H9 (cell line): ENCODE measurements at regions not wholly inside any gene's neighbourhood (a gene's known extent, or its start where the extent isn't known, plus 50 kb on each side); places are given as distances from the start of the nearest gene placed in this dataset.

Source experiments
- DNase-seq: peaks from one replicate; pipeline ENCODE4 v3.0.0-alpha.2; 2017
- H2AFZ ChIP-seq: one replicate; pipeline ENCODE4 v1.6.1; 2013; ENCODE audit warnings: mild to moderate bottlenecking, low read length, control low read depth, moderate library complexity
- H2AK5ac ChIP-seq: 2 replicates; pipeline ENCODE4 v1.6.1; 2013; ENCODE audit warnings: low read length, control low read depth, mixed read lengths; ENCODE audit not compliant: insufficient read length
- H2BK120ac ChIP-seq: one replicate; pipeline ENCODE4 v1.6.1; 2013; ENCODE audit warnings: low read depth, mild to moderate bottlenecking, low read length, control low read depth, inconsistent platforms; ENCODE audit not compliant: poor library complexity, severe bottlenecking
- H2BK12ac ChIP-seq: 2 replicates; pipeline ENCODE4 v1.6.1; 2013; ENCODE audit warnings: low read length, control low read depth, mixed read lengths, low read depth; ENCODE audit not compliant: insufficient read length
- H2BK15ac ChIP-seq: 2 replicates; pipeline ENCODE4 v1.6.1; 2013; ENCODE audit warnings: low read depth, low read length, control low read depth
- H2BK20ac ChIP-seq: one replicate; pipeline ENCODE4 v1.6.1; 2013; ENCODE audit warnings: low read depth, mild to moderate bottlenecking, low read length, control low read depth, inconsistent platforms; ENCODE audit not compliant: poor library complexity, severe bottlenecking
- H2BK5ac ChIP-seq: 2 replicates; pipeline ENCODE4 v1.6.1; 2013; ENCODE audit warnings: low read length, control low read depth, mixed read lengths; ENCODE audit not compliant: insufficient read length
- H3K14ac ChIP-seq: 2 replicates; pipeline ENCODE4 v1.6.1; 2013; ENCODE audit warnings: low read length, control low read depth; ENCODE audit not compliant: insufficient read depth
- H3K18ac ChIP-seq: 2 replicates; pipeline ENCODE4 v1.6.1; 2013; ENCODE audit warnings: low read depth, mild to moderate bottlenecking, mixed read lengths, low read length, control low read depth; ENCODE audit not compliant: insufficient read length
- H3K23ac ChIP-seq: 2 replicates; pipeline ENCODE4 v1.6.1; 2013; ENCODE audit warnings: low read length, control low read depth, mixed read lengths, low read depth; ENCODE audit not compliant: insufficient read length
- H3K23me2 ChIP-seq: 2 replicates; pipeline ENCODE4 v1.6.1; 2013; ENCODE audit warnings: low read depth, mild to moderate bottlenecking, mixed read lengths, low read length, control low read depth; ENCODE audit not compliant: insufficient read length, poor library complexity, severe bottlenecking
- H3K27ac ChIP-seq: 2 replicates; pipeline ENCODE4 v1.5.1; 2013; ENCODE audit warnings: low read length, control low read depth, mixed read lengths, low read depth; ENCODE audit not compliant: insufficient read length
- H3K27me3 ChIP-seq: 2 replicates; pipeline ENCODE4 v1.6.1; 2013; ENCODE audit warnings: low read length, control low read depth, inconsistent platforms; ENCODE audit not compliant: insufficient read depth
- H3K4ac ChIP-seq: 2 replicates; pipeline ENCODE4 v1.6.1; 2013; ENCODE audit warnings: low read depth, mild to moderate bottlenecking, control low read depth, inconsistent platforms, low read length, moderate library complexity
- H3K4me1 ChIP-seq: 2 replicates; pipeline ENCODE4 v1.6.1; 2013; ENCODE audit warnings: low read length, control low read depth, inconsistent platforms; ENCODE audit not compliant: insufficient read depth
- H3K4me2 ChIP-seq: 2 replicates; pipeline ENCODE4 v1.6.1; 2013; ENCODE audit warnings: low read length, control low read depth, mixed read lengths; ENCODE audit not compliant: insufficient read length, insufficient read depth
- H3K56ac ChIP-seq: 2 replicates; pipeline ENCODE4 v1.6.1; 2013; ENCODE audit warnings: low read depth, mild to moderate bottlenecking, mixed read lengths, low read length, control low read depth; ENCODE audit not compliant: insufficient read length
- H3K79me1 ChIP-seq: 2 replicates; pipeline ENCODE4 v1.6.1; 2013; ENCODE audit warnings: low read depth, mild to moderate bottlenecking, moderate library complexity, low read length, control low read depth, inconsistent platforms; ENCODE audit not compliant: insufficient read depth, poor library complexity, severe bottlenecking
- H3K79me2 ChIP-seq: 2 replicates; pipeline ENCODE4 v1.6.1; 2013; ENCODE audit warnings: low read length, control low read depth, inconsistent platforms; ENCODE audit not compliant: insufficient read depth
- H3K9ac ChIP-seq: 2 replicates; pipeline ENCODE4 v1.6.1; 2013; ENCODE audit warnings: low read length, control low read depth, mixed read lengths; ENCODE audit not compliant: insufficient read length; ENCODE audit errors: extremely low read depth
- H3K9me3 ChIP-seq: one replicate; pipeline ENCODE4 v1.6.1; 2013; ENCODE audit warnings: low read depth, low read length, inconsistent platforms; ENCODE audit not compliant: control insufficient read depth
- H3T11ph ChIP-seq: one replicate; pipeline ENCODE4 v1.6.1; 2013; ENCODE audit warnings: mild to moderate bottlenecking, low read length, control low read depth, inconsistent platforms
- H4K20me1 ChIP-seq: one replicate; pipeline ENCODE4 v1.6.1; 2013; ENCODE audit not compliant: control insufficient read depth, insufficient read length, insufficient read depth
- H4K5ac ChIP-seq: 2 replicates; pipeline ENCODE4 v1.6.1; 2013; ENCODE audit warnings: low read depth, mild to moderate bottlenecking, mixed read lengths, low read length, control low read depth; ENCODE audit not compliant: insufficient read length
- H4K8ac ChIP-seq: replicated peaks from 2 replicates; pipeline ENCODE4 v1.6.1; 2013; ENCODE audit warnings: low read length, control low read depth, mixed read lengths, low read depth; ENCODE audit not compliant: insufficient read length
- H4K91ac ChIP-seq: 2 replicates; pipeline ENCODE4 v1.6.1; 2013; ENCODE audit warnings: low read depth, mild to moderate bottlenecking, moderate library complexity, mixed read lengths, low read length, control low read depth; ENCODE audit not compliant: insufficient read length
- H3K27ac Mint-ChIP-seq, 3 experiments: 2 replicates in 2 of 3; 3 replicates in 1 of 3; pipeline ENCODE4 v1.8.0; 2020 to 2021; ENCODE audit warnings: mixed read lengths in 3 of 3, mild to moderate bottlenecking in 1 of 3, moderate library complexity in 1 of 3
- H3K27me3 Mint-ChIP-seq: 2 replicates; pipeline ENCODE4 v1.8.0; 2021; ENCODE audit warnings: low read depth, mild to moderate bottlenecking, moderate library complexity, mixed read lengths
- H3K36me3 Mint-ChIP-seq, 3 experiments: 2 replicates in 2 of 3; 3 replicates in 1 of 3; pipeline ENCODE4 v1.8.0; 2020 to 2021; ENCODE audit warnings: low read depth in 3 of 3, mixed read lengths in 3 of 3; ENCODE audit not compliant: insufficient read depth in 1 of 3
- H3K4me1 Mint-ChIP-seq, 2 experiments: 2 replicates each; pipeline ENCODE4 v1.8.0; 2020; ENCODE audit warnings: mixed read lengths in 2 of 2
- H3K4me3 Mint-ChIP-seq, 2 experiments: 2 replicates in 1 of 2; 3 replicates in 1 of 2; pipeline ENCODE4 v1.8.0; 2020 to 2021; ENCODE audit warnings: mild to moderate bottlenecking in 2 of 2, mixed read lengths in 2 of 2, moderate library complexity in 1 of 2
- H3K9me3 Mint-ChIP-seq, 2 experiments: 2 replicates in 1 of 2; 3 replicates in 1 of 2; pipeline ENCODE4 v1.8.0; 2020; ENCODE audit warnings: mild to moderate bottlenecking in 2 of 2, mixed read lengths in 2 of 2, moderate library complexity in 1 of 2
- WGBS: extraction: QIAGEN DNeasy Blood & Tissue Kit; methylation state at CpG from one replicate; pipeline ENCODE4 v1.1.7; 2013; ENCODE audit warnings: missing lambda C conversion rate, low lambda C conversion rate, mixed read lengths; ENCODE audit not compliant: insufficient read length; ENCODE audit errors: extremely low coverage; 5-methylcytosine and 5-hydroxymethylcytosine counted together
- TF ChIP-seq, protein P1 (sequence below): fragments of 200-600 bp; sonication (generic); conservative IDR thresholded peaks from 3 replicates; pipeline ENCODE4 v1.8.0; 2021; ENCODE audit warnings: antibody characterized with exemption, mild to moderate bottlenecking

DNA sequence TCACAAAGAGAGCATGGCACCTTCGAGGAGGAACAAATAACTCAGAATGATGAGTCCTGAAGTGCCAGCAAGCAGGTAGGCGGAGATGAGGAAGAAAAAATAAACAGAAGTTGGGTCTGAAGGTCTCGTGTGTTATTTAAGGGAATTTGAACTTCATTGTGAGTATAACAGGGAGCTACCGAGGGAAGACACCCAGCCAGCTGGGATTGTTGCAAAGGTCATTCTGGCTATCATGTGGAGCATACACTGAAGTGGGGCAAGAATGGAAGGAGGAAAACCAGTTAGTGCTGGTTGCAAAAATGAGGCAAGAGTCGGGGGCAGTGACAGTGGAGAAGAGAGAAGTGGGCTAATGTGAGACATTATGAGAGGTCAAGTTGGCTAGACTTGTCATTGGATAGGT is 53.6 kb upstream of the RAP1A start:
- 0 out of 2 replicates have a peak overlapping the region, but pooled peaks have one; percentile 3 for H2BK15ac ChIP-seq
- no peak overlapping the region for H3K4me2 ChIP-seq
- WGBS = no CpG with 5 or more reads among the region's 5 CpGs
- H3K36me3 Mint-ChIP-seq = no peaks in the 10 kb centered on the region
- no peak overlapping the region for H3K56ac ChIP-seq
- no peaks in the 10 kb centered on the region for H3K23me2 ChIP-seq
- no peaks in the 10 kb centered on the region for H4K20me1 ChIP-seq
- no peak overlapping the region for H2AFZ ChIP-seq
- no peak overlapping the region for H3K27ac Mint-ChIP-seq
- H4K91ac ChIP-seq = no peak overlapping the region
- H3K18ac ChIP-seq = no peak overlapping the region
- no peak overlapping the region for H3K9ac ChIP-seq
- H2AK5ac ChIP-seq = no peak overlapping the region
- no peaks in the 10 kb centered on the region for H3K4me1 ChIP-seq
- H3T11ph ChIP-seq = no peak overlapping the region
- H3K4me3 Mint-ChIP-seq = no peak overlapping the region
- no peak overlapping the region for H3K4ac ChIP-seq
- H2BK5ac ChIP-seq = no peak overlapping the region
- H3K9me3 ChIP-seq = no peaks in the 10 kb centered on the region
- TF ChIP-seq, protein P1, sequence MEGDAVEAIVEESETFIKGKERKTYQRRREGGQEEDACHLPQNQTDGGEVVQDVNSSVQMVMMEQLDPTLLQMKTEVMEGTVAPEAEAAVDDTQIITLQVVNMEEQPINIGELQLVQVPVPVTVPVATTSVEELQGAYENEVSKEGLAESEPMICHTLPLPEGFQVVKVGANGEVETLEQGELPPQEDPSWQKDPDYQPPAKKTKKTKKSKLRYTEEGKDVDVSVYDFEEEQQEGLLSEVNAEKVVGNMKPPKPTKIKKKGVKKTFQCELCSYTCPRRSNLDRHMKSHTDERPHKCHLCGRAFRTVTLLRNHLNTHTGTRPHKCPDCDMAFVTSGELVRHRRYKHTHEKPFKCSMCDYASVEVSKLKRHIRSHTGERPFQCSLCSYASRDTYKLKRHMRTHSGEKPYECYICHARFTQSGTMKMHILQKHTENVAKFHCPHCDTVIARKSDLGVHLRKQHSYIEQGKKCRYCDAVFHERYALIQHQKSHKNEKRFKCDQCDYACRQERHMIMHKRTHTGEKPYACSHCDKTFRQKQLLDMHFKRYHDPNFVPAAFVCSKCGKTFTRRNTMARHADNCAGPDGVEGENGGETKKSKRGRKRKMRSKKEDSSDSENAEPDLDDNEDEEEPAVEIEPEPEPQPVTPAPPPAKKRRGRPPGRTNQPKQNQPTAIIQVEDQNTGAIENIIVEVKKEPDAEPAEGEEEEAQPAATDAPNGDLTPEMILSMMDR = no peak
- H3K27me3 ChIP-seq = no peaks in the 10 kb centered on the region
- no peak overlapping the region for H2BK12ac ChIP-seq
- H3K27me3 Mint-ChIP-seq = no peaks in the 10 kb centered on the region; the same call in 1 of the 2 replicates
- no peaks in the 10 kb centered on the region for H3K79me1 ChIP-seq
- H3K4me1 Mint-ChIP-seq = peaks cover 6 to 7% of the 10 kb centered on the region in 2 experiments
- no peaks in the 10 kb centered on the region for H3K79me2 ChIP-seq
- no peak overlapping the region for H2BK120ac ChIP-seq
- H3K14ac ChIP-seq = no peak overlapping the region
- no peak overlapping the region for H3K23ac ChIP-seq
- H3K9me3 Mint-ChIP-seq = no peaks in the 10 kb centered on the region; a peak in 1 of 5 replicates
- no peak overlapping the region for H2BK20ac ChIP-seq
- no peak overlapping the region for H4K8ac ChIP-seq
- DNase-seq = no peak
- no peak overlapping the region for H3K27ac ChIP-seq
- H4K5ac ChIP-seq = no peak overlapping the region
